HFF-Myc (cell line): ENCODE measurements at regions not wholly inside any gene's neighbourhood (a gene's known extent, or its start where the extent isn't known, plus 50 kb on each side); places are given as distances from the start of the nearest gene placed in this dataset.
"Not testable (repeated sequence)": the region's sequence is repeated elsewhere in the genome, so short reads cannot be mapped to it uniquely, and the experiment has no call there.

ENCODE experiments used
- DNase-seq: peaks from one replicate; pipeline ENCODE4 v3.0.0-alpha.2; 2011; ENCODE audit warnings: low read depth; ENCODE audit errors: extremely low read depth
- H3K4me3 ChIP-seq: replicated peaks from 2 replicates; pipeline ENCODE4 v1.5.1; 2011; ENCODE audit warnings: low read depth, mild to moderate bottlenecking, control low read depth, low read length
- TF ChIP-seq, protein P1 (sequence below): IDR thresholded peaks from 2 replicates; pipeline ENCODE4 v1.5.1; 2012; ENCODE audit warnings: mild to moderate bottlenecking, low read depth, low read length, control low read depth; ENCODE audit errors: missing control alignments

GRCh38 chr4:100879471-100879870 lies 361.6 kb upstream of the EMCN start:
- H3K4me3 ChIP-seq = no peak overlapping the region
- DNase-seq = no peak
- TF ChIP-seq, protein P1, sequence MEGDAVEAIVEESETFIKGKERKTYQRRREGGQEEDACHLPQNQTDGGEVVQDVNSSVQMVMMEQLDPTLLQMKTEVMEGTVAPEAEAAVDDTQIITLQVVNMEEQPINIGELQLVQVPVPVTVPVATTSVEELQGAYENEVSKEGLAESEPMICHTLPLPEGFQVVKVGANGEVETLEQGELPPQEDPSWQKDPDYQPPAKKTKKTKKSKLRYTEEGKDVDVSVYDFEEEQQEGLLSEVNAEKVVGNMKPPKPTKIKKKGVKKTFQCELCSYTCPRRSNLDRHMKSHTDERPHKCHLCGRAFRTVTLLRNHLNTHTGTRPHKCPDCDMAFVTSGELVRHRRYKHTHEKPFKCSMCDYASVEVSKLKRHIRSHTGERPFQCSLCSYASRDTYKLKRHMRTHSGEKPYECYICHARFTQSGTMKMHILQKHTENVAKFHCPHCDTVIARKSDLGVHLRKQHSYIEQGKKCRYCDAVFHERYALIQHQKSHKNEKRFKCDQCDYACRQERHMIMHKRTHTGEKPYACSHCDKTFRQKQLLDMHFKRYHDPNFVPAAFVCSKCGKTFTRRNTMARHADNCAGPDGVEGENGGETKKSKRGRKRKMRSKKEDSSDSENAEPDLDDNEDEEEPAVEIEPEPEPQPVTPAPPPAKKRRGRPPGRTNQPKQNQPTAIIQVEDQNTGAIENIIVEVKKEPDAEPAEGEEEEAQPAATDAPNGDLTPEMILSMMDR = no peak

- no peak overlapping the region for H3K4me3 ChIP-seq
- no peak for DNase-seq
- TF ChIP-seq, protein P1 = no peak
Measured at GRCh38 chr4:100876546-100876945, 358.7 kb upstream of the EMCN start.

DNA sequence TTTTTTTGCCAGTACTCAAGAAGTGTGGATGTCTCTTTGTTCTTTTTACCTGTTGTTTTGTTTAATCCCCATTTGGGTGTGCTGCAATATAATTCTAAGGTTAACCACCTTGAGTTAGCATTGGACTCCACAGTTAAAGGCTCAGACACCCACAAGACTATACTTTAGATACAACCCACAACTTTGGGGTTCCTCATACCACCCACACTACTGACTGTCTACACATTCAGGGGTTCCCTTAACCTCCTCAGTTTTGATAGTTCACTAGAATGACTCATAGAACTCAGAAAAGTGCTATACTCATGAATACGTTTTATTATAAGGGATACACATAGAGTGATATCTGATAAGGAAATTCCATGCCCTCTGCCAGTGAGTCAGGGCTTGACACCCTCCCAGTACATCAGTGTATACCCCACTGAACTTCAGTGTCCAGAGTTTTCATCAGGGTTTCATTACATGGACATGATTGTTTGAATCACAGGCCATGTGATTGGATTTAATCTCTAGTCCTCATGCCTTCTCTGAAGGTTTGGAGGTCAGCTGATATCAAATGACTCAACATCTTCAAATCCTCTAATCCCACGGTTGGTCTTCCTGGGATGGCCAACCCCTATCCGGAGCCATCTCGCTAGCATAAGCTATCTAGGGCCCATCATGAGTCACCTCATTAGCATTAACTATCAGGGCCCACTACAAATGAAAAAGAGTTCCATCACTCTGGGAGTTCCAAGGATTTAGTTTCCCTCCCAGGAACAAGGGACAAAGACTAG lies 357.7 kb upstream of the EMCN start:
- TF ChIP-seq, protein P1 = no peak
- no peak overlapping the region for H3K4me3 ChIP-seq
- DNase-seq = no peak

- no peak for DNase-seq
- no peak overlapping the region for H3K4me3 ChIP-seq
- TF ChIP-seq, protein P1 = no peak
Measured at GRCh38 chr4:100872811-100873210, 355.0 kb upstream of the EMCN start.

GRCh38 chr4:100870940-100871772 lies 353.3 kb upstream of the EMCN start:
- H3K4me3 ChIP-seq = no peak overlapping the region
- TF ChIP-seq, protein P1 = no peak
- DNase-seq = no peak

GRCh38 chr4:100869276-100869675 lies 351.5 kb upstream of the EMCN start:
- TF ChIP-seq, protein P1 = no peak
- H3K4me3 ChIP-seq = no peak overlapping the region
- no peak for DNase-seq

- H3K4me3 ChIP-seq, DNase-seq: not testable (repeated sequence)
Measured at GRCh38 chr4:100868281-100868680, 350.5 kb upstream of the EMCN start.
